ENCODE measurements at regions not wholly inside any gene's neighbourhood (a gene's known extent, or its start where the extent isn't known, plus 50 kb on each side); places are given as distances from the start of the nearest gene placed in this dataset.

GRCh38 chr5:117118499-117118898 is 543.9 kb upstream of the SEMA6A start:
- Histone ChIP-seq H3K9ac (ENCODE audit: control insufficient read depth, insufficient read depth, low read length) (no peak overlapping the region), H4K20me1 (ENCODE audit: control insufficient read depth, insufficient read depth) (no peaks in the 10 kb centered on the region), H3K36me3 (ENCODE audit: control insufficient read depth in 2 of 2, insufficient read depth in 2 of 2, low read length in 1 of 2) (no peaks in the 10 kb centered on the region), H3K79me2 (ENCODE audit: control insufficient read depth, insufficient read depth, low read length) (no peaks in the 10 kb centered on the region), H3K27me3 (replicated peaks in 1 of 2; ENCODE audit: control insufficient read depth in 2 of 2, insufficient read depth in 2 of 2, low read length in 1 of 2) (no peaks in the 10 kb centered on the region), H3K4me1 (ENCODE audit: control insufficient read depth, insufficient read depth, low read length) (no peaks in the 10 kb centered on the region), H3K27ac (ENCODE audit: control insufficient read depth, insufficient read depth) (no peak overlapping the region), H3K9me3 (replicated peaks; ENCODE audit: control insufficient read depth, insufficient read depth, low read length) (no peaks in the 10 kb centered on the region; the same call in 2 of the 3 replicates), H3K4me3 (no peak overlapping the region), H2AFZ (ENCODE audit: control insufficient read depth, low read depth, low read length) (no peak overlapping the region), H3K4me2 (ENCODE audit: control insufficient read depth, insufficient read depth) (no peak overlapping the region)
- DNase-seq (ENCODE audit: low read depth, low spot score) = no peak
- FAIRE-seq = no peak
- ChIA-PET RAD21 (ENCODE audit: unreplicated experiment) (no interaction called here), POLR2A (interaction anchor here (0.6 kb wide), 1 partner anchor 27 kb away, joined by 4 read pairs; no protein-coding TSS in a partner anchor), SMC1A (ENCODE audit: uncharacterized antibody, unreplicated experiment) (interaction anchor here (1.0 to 3.0 kb wide), 2 partner anchors 17 to 46 kb away, joined by 3 to 10 read pairs; no protein-coding TSS in a partner anchor), CTCF (interaction anchor here (0.7 to 1.6 kb wide), 3 partner anchors 12 to 370 kb away, joined by 3 to 4 read pairs (median 3); no protein-coding TSS in a partner anchor)
- no TSS peak for BruUV-seq (replicated peaks)
- 0% methylated on average over 1 of the region's 1 CpG for WGBS (ENCODE audit: insufficient coverage, insufficient replicate concordance, low lambda C conversion rate, missing lambda C conversion rate)
- in situ Hi-C loops (cut with MboI) (no loop called here), intact Hi-C loops (cut with micrococcal nuclease; ENCODE audit: unreplicated experiment) (no loop called here)
- ATAC-seq = peak; percentile 62
- no peak for TF ChIP-seq NFYA (IDR thresholded peaks at IDR 0.05; ENCODE audit: borderline replicate concordance, low read depth, low read length)
- TF ChIP-seq, protein P1, sequence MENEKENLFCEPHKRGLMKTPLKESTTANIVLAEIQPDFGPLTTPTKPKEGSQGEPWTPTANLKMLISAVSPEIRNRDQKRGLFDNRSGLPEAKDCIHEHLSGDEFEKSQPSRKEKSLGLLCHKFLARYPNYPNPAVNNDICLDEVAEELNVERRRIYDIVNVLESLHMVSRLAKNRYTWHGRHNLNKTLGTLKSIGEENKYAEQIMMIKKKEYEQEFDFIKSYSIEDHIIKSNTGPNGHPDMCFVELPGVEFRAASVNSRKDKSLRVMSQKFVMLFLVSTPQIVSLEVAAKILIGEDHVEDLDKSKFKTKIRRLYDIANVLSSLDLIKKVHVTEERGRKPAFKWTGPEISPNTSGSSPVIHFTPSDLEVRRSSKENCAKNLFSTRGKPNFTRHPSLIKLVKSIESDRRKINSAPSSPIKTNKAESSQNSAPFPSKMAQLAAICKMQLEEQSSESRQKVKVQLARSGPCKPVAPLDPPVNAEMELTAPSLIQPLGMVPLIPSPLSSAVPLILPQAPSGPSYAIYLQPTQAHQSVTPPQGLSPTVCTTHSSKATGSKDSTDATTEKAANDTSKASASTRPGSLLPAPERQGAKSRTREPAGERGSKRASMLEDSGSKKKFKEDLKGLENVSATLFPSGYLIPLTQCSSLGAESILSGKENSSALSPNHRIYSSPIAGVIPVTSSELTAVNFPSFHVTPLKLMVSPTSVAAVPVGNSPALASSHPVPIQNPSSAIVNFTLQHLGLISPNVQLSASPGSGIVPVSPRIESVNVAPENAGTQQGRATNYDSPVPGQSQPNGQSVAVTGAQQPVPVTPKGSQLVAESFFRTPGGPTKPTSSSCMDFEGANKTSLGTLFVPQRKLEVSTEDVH (IDR thresholded peaks at IDR 0.05; ENCODE audit: low read depth, partially characterized antibody) = no peak
- no peak for TF ChIP-seq RFX5 (IDR thresholded peaks at IDR 0.05; ENCODE audit: low read depth, low read length)
- TF ChIP-seq SIN3A (IDR thresholded peaks at IDR 0.05; ENCODE audit: low read depth, low read length) = no peak
- TF ChIP-seq EZH2 (IDR thresholded peaks at IDR 0.05; ENCODE audit: borderline replicate concordance, control insufficient read depth, low read depth, low read length) = no peak
- TF ChIP-seq RBBP5 (conservative IDR thresholded peaks at IDR 0.05) = no peak
- no peak for TF ChIP-seq EP300 (IDR thresholded peaks at IDR 0.05; ENCODE audit: borderline replicate concordance in 1 of 2, control insufficient read depth in 1 of 2, low read depth in 2 of 2, low read length in 2 of 2)
- no peak for TF ChIP-seq BRCA1 (IDR thresholded peaks at IDR 0.05; ENCODE audit: low read depth, low read length)
- no peak for TF ChIP-seq ZNF24 (IDR thresholded peaks at IDR 0.05)
- no peak for TF ChIP-seq BACH1 (IDR thresholded peaks at IDR 0.05; ENCODE audit: borderline replicate concordance)
- no peak for TF ChIP-seq MTA3 (IDR thresholded peaks at IDR 0.05; ENCODE audit: borderline replicate concordance, low read length)
- no peak for TF ChIP-seq KDM1A (IDR thresholded peaks at IDR 0.05; ENCODE audit: borderline replicate concordance)
- no peak for TF ChIP-seq SMAD5 (IDR thresholded peaks at IDR 0.05; ENCODE audit: low read depth)
- TF ChIP-seq RELA (IDR thresholded peaks at IDR 0.05; ENCODE audit: borderline replicate concordance, partially characterized antibody) = no peak
- TF ChIP-seq CUX1 (IDR thresholded peaks at IDR 0.05; ENCODE audit: insufficient replicate concordance, low read depth, low read length) = no peak

Data from GM12878 (cell line).